ENCODE measurements at regions not wholly inside any gene's neighbourhood (a gene's known extent, or its start where the extent isn't known, plus 50 kb on each side); places are given as distances from the start of the nearest gene placed in this dataset.
"Not testable (repeated sequence)": the region's sequence is repeated elsewhere in the genome, so short reads cannot be mapped to it uniquely, and the experiment has no call there.

- peak; percentile 48 for DNase-seq
These were observed 151.5 kb downstream of the ATXN7L3B start for GRCh38 chr12:74689071-74689655.

GRCh38 chr12:74689929-74690328, 152.3 kb downstream of the ATXN7L3B start:
- DNase-seq, result no peak

GRCh38 chr12:74719447-74719846, 181.8 kb downstream of the ATXN7L3B start:
- no peak for DNase-seq

GRCh38 chr12:74722709-74723108, 185.1 kb downstream of the ATXN7L3B start:
- peak; percentile 0 for DNase-seq

GRCh38 chr12:74725154-74725553, 187.5 kb downstream of the ATXN7L3B start:
- DNase-seq, result peak; percentile 51

- no peak for DNase-seq
These were observed 190.4 kb downstream of the ATXN7L3B start for GRCh38 chr12:74728006-74728405.

GRCh38 chr12:74732164-74732784, 194.6 kb downstream of the ATXN7L3B start:
- no peak for DNase-seq

- no peak for DNase-seq
These were observed 195.2 kb downstream of the ATXN7L3B start for GRCh38 chr12:74732826-74733225.

GRCh38 chr12:74741112-74741511, 203.5 kb downstream of the ATXN7L3B start:
- no peak for DNase-seq

GRCh38 chr12:74747305-74747704, 209.7 kb downstream of the ATXN7L3B start:
- DNase-seq, result peak; percentile 7

- no peak for DNase-seq
These were observed 213.8 kb downstream of the ATXN7L3B start for GRCh38 chr12:74751441-74751840.

- DNase-seq, result no peak
These were observed 214.6 kb downstream of the ATXN7L3B start for GRCh38 chr12:74752215-74752614.

- no peak for DNase-seq
These were observed 232.9 kb downstream of the ATXN7L3B start for GRCh38 chr12:74770552-74770951.

- DNase-seq, result peak; percentile 72
These were observed 237.6 kb downstream of the ATXN7L3B start for GRCh38 chr12:74775276-74775675.

- DNase-seq, result no peak
These were observed 238.7 kb downstream of the ATXN7L3B start for GRCh38 chr12:74776378-74776777.

- DNase-seq, result peak; percentile 84
These were observed 242.7 kb downstream of the ATXN7L3B start for GRCh38 chr12:74780182-74780849.

GRCh38 chr12:74780850-74781241, 243.2 kb downstream of the ATXN7L3B start:
- DNase-seq, result not testable (repeated sequence)

GRCh38 chr12:74781991-74782485, 244.4 kb downstream of the ATXN7L3B start:
- DNase-seq, result no peak

GRCh38 chr12:74790931-74791330, 253.3 kb downstream of the ATXN7L3B start:
- no peak for DNase-seq

GRCh38 chr12:74791365-74791764, 253.7 kb downstream of the ATXN7L3B start:
- no peak for DNase-seq

- peak; percentile 8 for DNase-seq
These were observed 256.9 kb downstream of the ATXN7L3B start for GRCh38 chr12:74794522-74794921.

- DNase-seq, result no peak
These were observed 264.0 kb downstream of the ATXN7L3B start for GRCh38 chr12:74801625-74802024.

- DNase-seq, result no peak
These were observed 279.0 kb downstream of the ATXN7L3B start for GRCh38 chr12:74816398-74817175.
